ENCODE measurements at regions not wholly inside any gene's neighbourhood (a gene's known extent, or its start where the extent isn't known, plus 50 kb on each side); places are given as distances from the start of the nearest gene placed in this dataset.

DNA sequence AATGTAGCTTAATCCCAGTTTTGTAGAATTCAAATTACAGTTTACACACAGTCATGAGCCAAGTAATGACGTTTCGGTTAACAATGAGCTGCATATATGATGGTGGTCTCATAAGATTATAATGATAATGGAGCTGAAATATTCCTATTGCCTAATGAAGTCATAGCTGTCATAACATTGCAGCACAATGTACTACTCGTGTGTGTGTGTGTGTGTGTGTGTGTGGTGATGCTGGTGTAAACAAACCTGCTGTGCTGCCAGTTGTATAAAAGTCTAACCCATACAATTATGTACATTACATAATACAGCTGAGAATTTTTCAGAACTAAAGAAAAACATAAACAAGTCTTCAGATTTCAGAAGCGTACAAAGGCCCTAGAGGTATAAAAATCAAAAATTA is 66.7 kb upstream of the ARID1B start:
- TF ChIP-seq GATA2 (IDR thresholded peaks at IDR 0.05; ENCODE audit: low read depth, low read length), result no peak
- TF ChIP-seq GATA3 (IDR thresholded peaks at IDR 0.05; ENCODE audit: low read depth, low read length), result no peak
